IPS-20b (cell line): ENCODE measurements at regions not wholly inside any gene's neighbourhood (a gene's known extent, or its start where the extent isn't known, plus 50 kb on each side); places are given as distances from the start of the nearest gene placed in this dataset.
"Not testable (repeated sequence)": the region's sequence is repeated elsewhere in the genome, so short reads cannot be mapped to it uniquely, and the experiment has no call there.

Source experiments
- H3K27ac ChIP-seq: one replicate; pipeline ENCODE4 v1.5.1; 2013; ENCODE audit warnings: low read length
- H3K27me3 ChIP-seq: 2 replicates; pipeline ENCODE4 v1.6.1; 2013; ENCODE audit warnings: mild to moderate bottlenecking, low read length, inconsistent platforms; ENCODE audit not compliant: insufficient read depth
- H3K36me3 ChIP-seq: 2 replicates; pipeline ENCODE4 v1.6.1; 2013; ENCODE audit warnings: low read depth, mild to moderate bottlenecking, inconsistent platforms, low read length, moderate library complexity; ENCODE audit not compliant: insufficient read depth
- H3K4me1 ChIP-seq: 2 replicates; pipeline ENCODE4 v1.6.1; 2013; ENCODE audit warnings: mild to moderate bottlenecking, control low read depth, inconsistent platforms, low read length, moderate library complexity; ENCODE audit not compliant: insufficient read depth
- H3K4me3 ChIP-seq: 2 replicates; pipeline ENCODE4 v1.5.1; 2013; ENCODE audit warnings: mild to moderate bottlenecking, low read length, inconsistent platforms
- H3K9ac ChIP-seq: 2 replicates; pipeline ENCODE4 v1.6.1; 2013; ENCODE audit warnings: low read depth, mild to moderate bottlenecking, inconsistent platforms, low read length, moderate library complexity
- H3K9me3 ChIP-seq: 2 replicates; pipeline ENCODE4 v1.6.1; 2013; ENCODE audit warnings: mild to moderate bottlenecking, low read depth, low read length, inconsistent platforms; ENCODE audit not compliant: insufficient read depth

GRCh38 chr12:19597167-19598026 lies 158.1 kb downstream of the AEBP2 start:
- no peaks in the 10 kb centered on the region for H3K36me3 ChIP-seq
- H3K9ac ChIP-seq = peak overlapping the region; percentile 37; the same call in 1 of the 2 replicates
- H3K27ac ChIP-seq = no peak overlapping the region
- no peaks in the 10 kb centered on the region for H3K27me3 ChIP-seq
- H3K4me3 ChIP-seq = peak overlapping the region; percentile 38; the same call in 1 of the 2 replicates
- no peaks in the 10 kb centered on the region for H3K9me3 ChIP-seq
- H3K4me1 ChIP-seq = peaks cover 12% of the 10 kb centered on the region; the same call in 1 of the 2 replicates

GRCh38 chr12:19605720-19606119 lies 166.4 kb downstream of the AEBP2 start:
- Histone ChIP-seq H3K4me3 (no peak overlapping the region), H3K27ac (no peak overlapping the region), H3K4me1 (no peaks in the 10 kb centered on the region), H3K36me3 (no peaks in the 10 kb centered on the region), H3K9ac (no peak overlapping the region), H3K9me3 (no peaks in the 10 kb centered on the region), H3K27me3 (no peaks in the 10 kb centered on the region)

GRCh38 chr12:19608039-19608438 lies 168.7 kb downstream of the AEBP2 start:
- Histone ChIP-seq H3K9me3 (0 out of 2 replicates have a peak, but pooled peaks cover 9% of the 10 kb centered on the region), H3K4me3 (no peak overlapping the region), H3K36me3 (no peaks in the 10 kb centered on the region), H3K27me3 (no peaks in the 10 kb centered on the region), H3K4me1 (no peaks in the 10 kb centered on the region), H3K27ac (no peak overlapping the region), H3K9ac (no peak overlapping the region)

- H3K4me1 ChIP-seq = peaks cover 9% of the 10 kb centered on the region; the same call in 1 of the 2 replicates
Observed at GRCh38 chr12:19613051-19613535, 173.8 kb downstream of the AEBP2 start.

GRCh38 chr12:19614601-19615383 lies 175.5 kb downstream of the AEBP2 start:
- H3K36me3 ChIP-seq = no peaks in the 10 kb centered on the region
- H3K27ac ChIP-seq = no peak overlapping the region
- H3K4me3 ChIP-seq = no peak overlapping the region
- H3K4me1 ChIP-seq = peaks cover 9% of the 10 kb centered on the region; the same call in 1 of the 2 replicates
- no peaks in the 10 kb centered on the region for H3K27me3 ChIP-seq
- no peak overlapping the region for H3K9ac ChIP-seq
- 0 out of 2 replicates have a peak, but pooled peaks cover 9% of the 10 kb centered on the region for H3K9me3 ChIP-seq

More at GRCh38 chr12:19613051-19613535, 173.8 kb downstream of the AEBP2 start:
- Histone ChIP-seq H3K27ac (no peak overlapping the region), H3K9ac (no peak overlapping the region), H3K27me3 (no peaks in the 10 kb centered on the region), H3K4me3 (no peak overlapping the region), H3K9me3 (0 out of 2 replicates have a peak, but pooled peaks cover 9% of the 10 kb centered on the region), H3K36me3 (no peaks in the 10 kb centered on the region)

- H3K27ac ChIP-seq = no peak overlapping the region
- H3K9me3 ChIP-seq = 0 out of 2 replicates have a peak, but pooled peaks cover 9% of the 10 kb centered on the region
- no peak overlapping the region for H3K9ac ChIP-seq
- H3K27me3 ChIP-seq = no peaks in the 10 kb centered on the region
- H3K4me1 ChIP-seq = peaks cover 9% of the 10 kb centered on the region; the same call in 1 of the 2 replicates
- no peak overlapping the region for H3K4me3 ChIP-seq
- no peaks in the 10 kb centered on the region for H3K36me3 ChIP-seq
Observed at GRCh38 chr12:19615384-19615725, 176.1 kb downstream of the AEBP2 start.

- H3K4me3 ChIP-seq = no peak overlapping the region
- no peaks in the 10 kb centered on the region for H3K27me3 ChIP-seq
- H3K9ac ChIP-seq = no peak overlapping the region
- H3K9me3 ChIP-seq = 0 out of 2 replicates have a peak, but pooled peaks cover under 1% of the 10 kb centered on the region
- no peak overlapping the region for H3K27ac ChIP-seq
- H3K4me1 ChIP-seq = peaks cover 9% of the 10 kb centered on the region; the same call in 1 of the 2 replicates
- H3K36me3 ChIP-seq = no peaks in the 10 kb centered on the region
Observed at GRCh38 chr12:19616781-19617180, 177.5 kb downstream of the AEBP2 start.

- no peak overlapping the region for H3K27ac ChIP-seq
Observed at GRCh38 chr12:19620222-19620621, 180.9 kb downstream of the AEBP2 start.

GRCh38 chr12:19623751-19624399 lies 184.6 kb downstream of the AEBP2 start:
- H3K4me3 ChIP-seq = no peak overlapping the region
- no peak overlapping the region for H3K9ac ChIP-seq
- no peak overlapping the region for H3K27ac ChIP-seq
- no peaks in the 10 kb centered on the region for H3K36me3 ChIP-seq
- peaks cover 5% of the 10 kb centered on the region; the same call in 1 of the 2 replicates for H3K4me1 ChIP-seq
- H3K27me3 ChIP-seq = no peaks in the 10 kb centered on the region
- no peaks in the 10 kb centered on the region for H3K9me3 ChIP-seq

More at GRCh38 chr12:19620222-19620621, 180.9 kb downstream of the AEBP2 start:
- H3K27me3 ChIP-seq = no peaks in the 10 kb centered on the region
- H3K4me3 ChIP-seq = no peak overlapping the region
- peaks cover 8% of the 10 kb centered on the region; the same call in 1 of the 2 replicates for H3K4me1 ChIP-seq
- no peaks in the 10 kb centered on the region for H3K9me3 ChIP-seq
- H3K9ac ChIP-seq = no peak overlapping the region
- no peaks in the 10 kb centered on the region for H3K36me3 ChIP-seq

GRCh38 chr12:19624491-19624890 lies 185.2 kb downstream of the AEBP2 start:
- Histone ChIP-seq H3K9ac (no peak overlapping the region), H3K9me3 (no peaks in the 10 kb centered on the region), H3K27ac (no peak overlapping the region), H3K36me3 (no peaks in the 10 kb centered on the region), H3K27me3 (no peaks in the 10 kb centered on the region), H3K4me1 (peaks cover 5% of the 10 kb centered on the region; the same call in 1 of the 2 replicates), H3K4me3 (no peak overlapping the region)

GRCh38 chr12:19625551-19625950 lies 186.3 kb downstream of the AEBP2 start:
- not testable (repeated sequence) for H3K27me3 ChIP-seq, H3K36me3 ChIP-seq, H3K27ac ChIP-seq, H3K9ac ChIP-seq, H3K9me3 ChIP-seq, H3K4me1 ChIP-seq, H3K4me3 ChIP-seq
